HG02642 (cell line): ENCODE measurements at regions not wholly inside any gene's neighbourhood (a gene's known extent, or its start where the extent isn't known, plus 50 kb on each side); places are given as distances from the start of the nearest gene placed in this dataset.
"Not testable (repeated sequence)": the region's sequence is repeated elsewhere in the genome, so short reads cannot be mapped to it uniquely, and the experiment has no call there.

Source experiments
- ATAC-seq: cut with Tn5 transposase; IDR thresholded peaks from one replicate; pipeline ENCODE4 v1.9.1; 2021; ENCODE audit warnings: mild to moderate bottlenecking; ENCODE audit not compliant: unreplicated experiment, poor library complexity

- no peak for ATAC-seq
Measured at GRCh38 chr3:69496856-69497255, 111.0 kb upstream of the FRMD4B start.

GRCh38 chr3:69494185-69494584 is 108.3 kb upstream of the FRMD4B start:
- ATAC-seq: no peak

- no peak for ATAC-seq
Measured at GRCh38 chr3:69493157-69493556, 107.3 kb upstream of the FRMD4B start.

GRCh38 chr3:69491975-69492374 is 106.1 kb upstream of the FRMD4B start:
- no peak for ATAC-seq

- no peak for ATAC-seq
Measured at GRCh38 chr3:69490971-69491370, 105.1 kb upstream of the FRMD4B start.

- no peak for ATAC-seq
Measured at GRCh38 chr3:69490235-69490634, 104.3 kb upstream of the FRMD4B start.

- ATAC-seq: no peak
Measured at GRCh38 chr3:69488026-69488425, 102.1 kb upstream of the FRMD4B start.

GRCh38 chr3:69485489-69485888 is 99.6 kb upstream of the FRMD4B start:
- no peak for ATAC-seq

GRCh38 chr3:69484507-69485393 is 98.9 kb upstream of the FRMD4B start:
- ATAC-seq: no peak

GRCh38 chr3:69483449-69483848 is 97.6 kb upstream of the FRMD4B start:
- ATAC-seq: no peak

- not testable (repeated sequence) for ATAC-seq
Measured at GRCh38 chr3:69480986-69481385, 95.1 kb upstream of the FRMD4B start.

GRCh38 chr3:69474186-69474585 is 88.3 kb upstream of the FRMD4B start:
- ATAC-seq: no peak

GRCh38 chr3:69472093-69472492 is 86.2 kb upstream of the FRMD4B start:
- ATAC-seq: no peak

- ATAC-seq: no peak
Measured at GRCh38 chr3:69463531-69463930, 77.6 kb upstream of the FRMD4B start.

GRCh38 chr3:69462826-69463100 is 76.9 kb upstream of the FRMD4B start:
- no peak for ATAC-seq

- no peak for ATAC-seq
Measured at GRCh38 chr3:69462022-69462825, 76.3 kb upstream of the FRMD4B start.

- no peak for ATAC-seq
Measured at GRCh38 chr3:69460034-69460433, 74.1 kb upstream of the FRMD4B start.

- no peak for ATAC-seq
Measured at GRCh38 chr3:69458803-69459365, 73.0 kb upstream of the FRMD4B start.

- ATAC-seq: no peak
Measured at GRCh38 chr3:69456631-69457030, 70.7 kb upstream of the FRMD4B start.

- no peak for ATAC-seq
Measured at GRCh38 chr3:69454204-69454787, 68.4 kb upstream of the FRMD4B start.

GRCh38 chr3:69452295-69452694 is 66.4 kb upstream of the FRMD4B start:
- ATAC-seq: no peak
